Suppressor macrophage treated with lipopolysaccharide for 1 hour (primary cell): ENCODE measurements at regions not wholly inside any gene's neighbourhood (a gene's known extent, or its start where the extent isn't known, plus 50 kb on each side); places are given as distances from the start of the nearest gene placed in this dataset.
A peak's percentile ranks its signal among the peaks of the same experiment; 100 is the strongest.

Experiments used
- DNase-seq, 3 donors: peaks; one replicate each; pipeline ENCODE4 v3.0.0-alpha.2; 2020 to 2022

- DNase-seq: peak in 2 of 3 donors; percentile 30 to 35
Observed at GRCh38 chr12:94813314-94813713, 163.0 kb upstream of the TMCC3 start.

- no peak for DNase-seq
Observed at GRCh38 chr12:94812345-94812744, 162.0 kb upstream of the TMCC3 start.

- no peak for DNase-seq
Observed at GRCh38 chr12:94811611-94812010, 161.3 kb upstream of the TMCC3 start.

- no peak for DNase-seq
Observed at GRCh38 chr12:94807951-94808350, 157.6 kb upstream of the TMCC3 start.

- DNase-seq: peak in 1 of 3 donors; percentile 14
Observed at GRCh38 chr12:94806617-94807016, 156.3 kb upstream of the TMCC3 start.

GRCh38 chr12:94805749-94806529 lies 155.6 kb upstream of the TMCC3 start:
- peak; percentile 23 to 73 (median 72) for DNase-seq

- no peak for DNase-seq
Observed at GRCh38 chr12:94803939-94804338, 153.6 kb upstream of the TMCC3 start.

GRCh38 chr12:94802796-94803195 lies 152.4 kb upstream of the TMCC3 start:
- DNase-seq: no peak

GRCh38 chr12:94801745-94802144 lies 151.4 kb upstream of the TMCC3 start:
- no peak for DNase-seq

GRCh38 chr12:94799136-94799535 lies 148.8 kb upstream of the TMCC3 start:
- no peak for DNase-seq

GRCh38 chr12:94798113-94798512 lies 147.8 kb upstream of the TMCC3 start:
- DNase-seq: no peak

- no peak for DNase-seq
Observed at GRCh38 chr12:94795520-94795919, 145.2 kb upstream of the TMCC3 start.

GRCh38 chr12:94795044-94795443 lies 144.7 kb upstream of the TMCC3 start:
- no peak for DNase-seq

GRCh38 chr12:94793191-94793595 lies 142.8 kb upstream of the TMCC3 start:
- no peak for DNase-seq

GRCh38 chr12:94792693-94793092 lies 142.3 kb upstream of the TMCC3 start:
- DNase-seq: peak; percentile 39 to 52 (median 46)

GRCh38 chr12:94791933-94792332 lies 141.6 kb upstream of the TMCC3 start:
- no peak for DNase-seq

- no peak for DNase-seq
Observed at GRCh38 chr12:94790825-94791224, 140.5 kb upstream of the TMCC3 start.

- no peak for DNase-seq
Observed at GRCh38 chr12:94790370-94790769, 140.0 kb upstream of the TMCC3 start.

- DNase-seq: no peak
Observed at GRCh38 chr12:94789510-94790225, 139.3 kb upstream of the TMCC3 start.

GRCh38 chr12:94788298-94788697 lies 137.9 kb upstream of the TMCC3 start:
- no peak for DNase-seq

- DNase-seq: no peak
Observed at GRCh38 chr12:94786906-94787305, 136.5 kb upstream of the TMCC3 start.

GRCh38 chr12:94783862-94784261 lies 133.5 kb upstream of the TMCC3 start:
- peak in 1 of 3 donors; percentile 38 for DNase-seq

- DNase-seq: no peak
Observed at GRCh38 chr12:94783343-94783742, 133.0 kb upstream of the TMCC3 start.

- DNase-seq: no peak
Observed at GRCh38 chr12:94781835-94782234, 131.5 kb upstream of the TMCC3 start.
